NCI-H226 (cell line): ENCODE measurements at regions not wholly inside any gene's neighbourhood (a gene's known extent, or its start where the extent isn't known, plus 50 kb on each side); places are given as distances from the start of the nearest gene placed in this dataset.

Experiments used
- DNase-seq: peaks from one replicate; pipeline ENCODE4 v3.0.0-alpha.2; 2015

DNA sequence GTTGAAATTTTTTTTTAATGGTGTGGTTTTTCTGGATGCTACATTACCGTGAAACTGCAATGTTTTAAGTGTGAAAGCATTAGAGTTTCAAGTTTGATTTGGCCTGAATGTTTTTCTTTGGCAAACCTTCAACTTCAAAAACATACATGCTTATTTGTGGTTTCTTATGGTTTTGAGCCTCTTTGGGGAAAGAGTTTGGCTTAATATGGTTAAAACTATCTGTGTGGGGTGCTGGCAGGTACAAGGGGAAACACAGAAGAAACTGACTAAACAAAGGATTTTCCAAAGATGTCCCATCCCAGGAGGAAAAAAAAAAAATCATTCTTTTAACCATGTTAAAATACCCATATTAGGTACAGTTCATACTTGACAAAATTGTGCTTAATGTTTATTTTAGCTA is 121.1 kb downstream of the HGF start:
- no peak for DNase-seq

DNA sequence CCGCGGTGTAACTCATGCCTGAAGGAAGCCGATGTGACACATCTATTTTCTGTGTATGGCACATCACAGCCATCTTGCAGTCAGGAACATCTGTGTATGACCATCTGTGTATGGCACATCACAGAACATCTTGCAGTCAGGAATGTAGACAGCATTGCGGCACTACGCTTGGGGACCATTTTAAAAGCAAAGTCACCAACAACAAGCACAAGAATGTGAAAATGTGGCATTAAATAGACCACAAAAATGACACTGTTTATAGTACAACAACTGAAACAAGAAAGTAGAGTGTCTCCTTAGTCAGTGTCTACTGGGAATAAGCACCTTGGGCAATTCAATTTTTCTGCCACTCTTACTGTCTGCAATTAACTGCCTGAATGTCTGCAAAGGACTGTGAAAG is 124.4 kb downstream of the HGF start:
- no peak for DNase-seq

DNA sequence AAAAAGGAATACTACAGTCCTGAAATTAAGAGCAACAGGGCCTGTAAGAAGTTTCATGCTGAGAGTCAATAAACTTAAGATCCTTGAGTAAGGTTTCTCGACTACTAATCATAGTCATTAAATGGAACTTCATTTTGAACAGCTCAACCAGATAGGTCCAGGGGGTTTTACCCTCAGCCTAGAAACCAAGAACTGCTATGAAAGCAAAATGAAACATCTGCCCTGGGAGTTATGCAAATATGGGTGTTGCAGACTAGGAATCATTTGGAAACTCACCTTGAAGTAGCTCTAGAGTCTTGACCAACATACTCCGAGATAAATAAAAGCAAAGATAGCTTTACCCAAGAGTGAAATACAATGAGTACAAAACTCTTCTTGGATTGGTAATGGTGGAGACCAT is 128.0 kb downstream of the HGF start:
- DNase-seq = no peak

DNA sequence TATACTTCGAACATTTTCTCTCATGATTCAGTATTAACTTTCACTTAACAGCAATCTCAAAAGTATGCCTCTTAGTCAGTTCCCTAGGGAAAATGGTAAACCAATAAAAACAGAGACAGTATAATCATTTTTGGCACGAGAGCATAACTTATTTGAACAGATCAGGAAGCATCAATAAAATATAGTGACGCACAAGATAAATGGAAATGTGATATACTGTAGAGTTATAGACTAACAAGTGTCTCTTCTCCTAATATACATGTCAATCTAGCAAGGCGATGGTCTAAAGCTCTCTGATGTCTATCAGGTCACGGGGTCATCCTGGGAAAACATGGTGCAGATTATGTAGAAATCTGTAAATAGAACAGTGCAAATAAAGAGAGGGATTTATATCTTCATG is 131.6 kb downstream of the HGF start:
- no peak for DNase-seq

DNA sequence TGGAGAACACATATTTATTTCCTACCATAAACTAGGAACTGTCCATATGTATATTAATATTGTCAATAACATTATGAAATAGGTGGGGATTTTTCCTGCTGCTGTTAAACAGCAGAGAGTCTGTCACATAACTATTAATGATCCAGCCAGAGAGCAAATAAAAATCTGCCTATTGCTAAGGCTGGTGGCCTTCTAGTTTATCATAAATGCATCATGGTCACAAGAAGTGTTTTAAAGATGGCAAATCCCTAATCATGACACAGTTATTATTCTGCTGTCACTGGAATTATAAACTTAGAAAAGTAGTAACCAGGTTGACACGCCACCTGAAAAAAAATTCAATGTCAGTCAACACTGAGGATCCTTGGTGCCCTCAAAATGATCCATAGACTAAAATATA is 132.3 kb downstream of the HGF start:
- no peak for DNase-seq

DNA sequence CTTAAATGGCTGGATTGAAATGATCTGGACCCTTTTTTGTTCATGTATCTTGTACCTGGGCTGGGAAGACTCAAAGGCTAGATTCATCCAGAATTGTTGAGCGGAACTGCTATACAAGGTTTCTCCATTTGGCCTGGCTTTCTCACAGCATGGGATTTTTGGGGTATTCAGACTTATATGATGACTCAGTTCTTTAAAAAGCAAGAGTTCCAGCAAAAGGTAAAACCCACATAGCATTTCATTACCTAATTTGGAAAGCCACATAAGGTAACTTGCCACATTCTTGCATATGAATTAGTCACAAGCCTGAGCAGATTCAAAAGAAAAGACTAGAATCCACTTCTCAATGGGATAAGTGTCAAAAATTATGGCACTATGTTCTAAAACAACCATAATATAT is 137.4 kb downstream of the HGF start:
- DNase-seq = no peak

DNA sequence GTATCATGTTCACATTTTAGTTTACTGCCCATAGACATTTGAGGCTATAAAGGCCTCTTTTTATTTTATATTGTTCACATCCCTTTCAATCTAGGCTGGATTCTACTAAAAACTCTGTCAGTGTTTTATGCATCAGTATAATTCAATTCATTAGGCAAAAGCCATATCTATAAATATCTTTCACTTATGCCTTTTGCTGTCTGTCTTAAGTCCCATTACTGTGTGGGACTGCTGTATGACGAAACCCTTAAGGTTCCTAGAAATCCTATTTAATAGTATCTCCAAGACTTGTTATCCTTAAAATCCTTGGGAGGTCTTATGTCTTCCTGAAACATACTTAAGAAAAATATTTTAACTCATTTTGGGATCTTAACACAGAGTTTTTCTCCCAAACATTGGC is 139.2 kb downstream of the HGF start:
- DNase-seq = no peak

DNA sequence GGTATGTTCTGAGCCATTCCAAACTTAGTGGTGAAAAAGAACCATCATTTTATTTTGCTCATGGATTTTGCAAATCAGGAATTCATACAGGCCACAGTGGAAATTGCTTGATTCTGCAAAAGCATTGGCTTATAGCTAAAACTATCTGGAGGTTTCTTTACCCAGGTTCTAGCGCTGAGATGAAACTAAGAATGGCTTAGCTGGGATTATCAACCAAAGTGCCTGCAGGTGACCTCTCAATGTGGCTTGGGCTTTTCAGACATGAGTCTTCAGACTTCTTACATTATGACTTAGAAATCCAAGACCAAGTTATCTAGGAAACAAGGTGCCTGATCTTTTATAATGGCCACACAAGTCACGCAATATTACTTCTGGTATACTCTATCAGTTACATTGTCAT is 140.1 kb downstream of the HGF start:
- no peak for DNase-seq

DNA sequence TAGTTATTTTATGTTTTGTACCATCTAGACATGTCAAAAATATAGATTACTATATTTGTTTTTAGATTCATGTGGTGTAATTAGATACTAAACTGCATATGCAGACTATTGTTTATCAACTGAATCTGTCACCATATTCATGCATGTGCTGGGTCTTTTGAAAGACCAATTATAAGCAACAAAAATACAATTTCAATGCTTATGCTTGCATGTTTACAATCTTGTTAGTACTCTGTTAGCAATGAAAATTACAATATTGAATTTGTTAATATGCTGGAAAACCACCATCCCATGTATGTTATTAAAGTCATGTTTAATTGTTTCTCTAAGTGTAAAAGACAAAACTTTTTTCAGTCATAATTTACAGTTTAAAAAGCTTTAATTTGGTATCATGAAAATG is 140.9 kb downstream of the HGF start:
- DNase-seq = no peak

DNA sequence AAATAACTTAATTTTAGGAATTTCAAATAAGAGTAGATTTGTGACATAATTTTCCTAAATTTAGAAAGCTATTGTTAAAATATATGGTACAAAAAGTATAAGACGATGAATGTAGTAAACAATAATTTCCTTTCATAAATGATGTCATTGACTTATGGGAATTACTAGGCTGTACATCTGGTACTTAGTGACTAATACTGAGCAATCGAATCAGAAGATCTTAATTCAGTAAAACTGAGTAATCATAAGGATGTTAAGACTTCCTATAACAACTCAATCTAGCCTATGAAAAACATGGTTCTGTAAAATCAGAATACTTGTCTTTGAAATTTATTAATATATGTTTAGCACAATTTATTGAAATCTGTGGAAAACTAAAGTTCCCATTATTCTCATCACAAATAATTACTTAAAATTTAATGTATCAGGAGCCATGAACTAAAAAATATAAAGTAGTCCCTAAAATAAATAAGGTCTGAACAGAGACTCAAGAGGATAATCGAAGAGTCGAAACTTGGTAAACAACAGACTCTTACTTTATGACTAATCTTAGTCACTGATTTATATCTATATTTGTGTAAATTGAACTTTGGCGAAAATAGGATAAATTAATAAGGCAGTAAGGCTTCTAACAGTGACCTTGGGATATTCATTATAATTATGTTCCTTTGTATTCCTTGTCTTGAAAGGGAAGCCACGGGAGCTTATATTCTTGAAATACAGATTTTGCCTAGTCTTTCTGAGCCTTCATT is 142.1 kb downstream of the HGF start:
- DNase-seq = no peak

DNA sequence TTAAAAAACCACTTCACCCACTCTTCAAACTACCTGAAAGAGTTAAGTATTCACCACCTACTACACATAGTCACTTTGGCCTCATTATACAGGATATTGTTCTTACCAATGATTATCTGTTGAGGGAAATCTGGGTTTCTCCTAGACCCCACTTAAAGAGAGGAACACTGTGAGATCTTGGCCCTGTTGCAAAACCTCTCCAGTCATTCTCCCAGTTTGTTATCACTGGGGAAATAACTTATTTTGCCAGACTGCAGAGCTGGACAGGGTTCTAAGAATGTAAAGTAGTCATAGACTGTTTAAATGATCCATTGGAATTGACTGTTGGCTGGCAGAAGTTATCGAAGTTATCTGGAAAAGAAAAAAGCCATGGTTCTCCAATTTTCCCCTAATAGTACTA is 143.8 kb downstream of the HGF start:
- DNase-seq = peak; percentile 42

DNA sequence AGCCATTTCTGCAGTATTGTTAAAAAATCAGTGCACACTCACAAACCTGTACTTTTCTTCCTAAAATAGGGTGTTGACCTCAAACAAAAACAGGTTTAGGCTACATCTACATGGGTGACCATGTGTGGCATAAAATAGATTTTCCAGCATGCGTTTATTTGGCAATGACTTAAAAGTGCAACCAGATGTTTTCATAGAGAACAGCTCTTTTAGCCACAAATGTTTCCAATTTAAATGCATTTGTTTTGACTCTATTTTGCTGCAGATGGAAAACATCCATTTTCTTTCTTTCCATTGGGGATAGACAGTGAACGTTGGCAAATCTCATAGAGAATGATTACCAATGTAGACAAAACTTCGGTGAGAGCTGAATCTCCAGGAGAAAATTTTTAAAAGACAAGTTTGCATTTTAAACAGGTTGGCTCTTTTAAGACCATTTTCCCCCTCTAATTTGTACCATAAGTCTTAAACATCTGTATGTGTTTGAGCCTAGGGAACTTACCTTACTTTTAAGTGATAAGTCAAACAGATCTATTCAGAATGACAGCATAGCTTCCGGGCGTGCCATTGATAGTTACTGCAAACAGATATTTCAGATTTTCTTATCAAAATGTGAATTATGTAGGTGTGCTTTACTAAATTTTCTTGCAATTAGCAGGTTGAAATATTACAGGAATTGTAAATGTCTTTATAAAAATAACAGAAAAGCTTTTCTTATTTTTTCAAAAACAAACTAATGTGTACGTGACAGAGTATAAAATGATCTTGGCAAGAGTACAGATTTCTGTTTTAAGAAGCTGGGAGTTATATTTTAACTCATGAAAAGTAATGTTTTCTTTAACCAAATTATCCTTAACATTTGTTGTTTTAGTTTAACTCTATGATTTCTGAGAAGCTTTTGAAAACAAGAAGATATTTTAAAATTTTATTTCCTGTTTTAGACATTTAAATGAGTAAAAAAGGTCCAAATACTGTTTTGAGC is 144.9 kb downstream of the HGF start:
- no peak for DNase-seq

DNA sequence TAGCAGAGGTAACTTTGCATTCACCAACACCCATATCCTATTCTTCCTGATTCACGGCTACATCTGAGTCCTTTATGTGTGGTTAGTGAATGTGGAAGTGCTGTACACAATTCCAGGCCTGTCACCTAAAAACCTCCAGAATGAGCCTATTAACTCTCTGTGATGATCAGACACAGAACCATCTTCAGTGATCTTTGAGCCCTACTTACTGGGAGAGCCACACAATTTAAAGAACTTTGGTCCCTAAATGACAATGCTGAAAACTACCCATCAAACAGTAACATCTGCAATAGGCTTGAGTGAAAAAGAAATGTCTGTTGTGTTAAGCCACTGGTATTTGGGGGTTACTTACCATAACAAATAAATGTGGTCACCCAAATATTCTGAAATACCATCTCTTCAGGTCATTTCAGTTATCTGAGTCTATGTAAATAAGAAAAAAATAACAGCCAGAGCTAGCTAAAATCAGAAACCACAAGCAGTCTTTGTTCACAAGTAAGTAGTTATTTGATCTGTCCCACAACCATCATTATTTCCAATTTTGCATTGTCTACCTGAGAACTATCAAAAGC is 145.7 kb downstream of the HGF start:
- no peak for DNase-seq

DNA sequence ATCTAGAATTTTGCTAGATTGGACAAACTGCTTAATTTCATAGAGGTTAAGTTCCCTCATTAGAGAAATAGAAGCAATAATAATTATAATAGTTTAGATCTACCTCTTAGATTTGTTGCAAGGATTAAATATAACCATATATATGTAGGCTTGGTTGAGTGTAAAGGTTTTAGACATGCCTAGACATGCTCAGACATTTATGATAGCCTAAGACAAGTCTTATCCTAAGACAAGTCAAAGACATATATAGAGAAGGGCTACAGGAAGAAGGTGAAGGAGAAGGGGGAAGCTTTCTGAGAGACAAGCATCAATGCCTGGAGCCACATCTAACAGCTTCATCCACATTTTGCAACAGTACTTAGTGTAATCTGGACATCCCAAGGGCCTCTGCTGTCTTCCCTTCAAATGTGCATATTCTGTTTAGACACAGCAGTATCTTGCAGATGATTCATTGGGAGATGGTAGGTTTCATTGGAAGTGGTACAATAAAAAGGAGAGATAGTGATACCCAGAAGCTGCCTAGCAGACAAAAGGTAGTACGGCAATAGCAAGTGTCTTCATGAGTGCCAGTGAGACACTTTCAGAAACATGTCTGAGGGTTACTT is 146.5 kb downstream of the HGF start:
- no peak for DNase-seq

DNA sequence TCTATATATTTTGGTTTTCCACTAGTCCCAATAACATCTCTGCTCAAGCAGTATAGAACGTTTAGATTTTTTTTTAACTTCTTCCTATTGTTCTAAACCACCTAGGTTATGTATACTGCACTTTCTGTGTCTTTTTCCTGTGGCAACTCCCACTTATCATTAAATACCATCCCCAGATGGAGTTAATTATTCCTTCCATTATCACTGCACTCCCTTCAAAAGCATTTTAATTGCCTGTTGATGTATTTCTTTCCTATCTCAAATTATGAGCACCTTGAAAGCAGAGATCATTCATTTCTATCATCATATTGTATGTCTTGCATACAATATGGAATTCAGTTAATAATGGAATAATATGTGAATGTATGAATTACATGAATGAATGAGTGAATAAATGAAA is 148.0 kb downstream of the HGF start:
- no peak for DNase-seq

DNA sequence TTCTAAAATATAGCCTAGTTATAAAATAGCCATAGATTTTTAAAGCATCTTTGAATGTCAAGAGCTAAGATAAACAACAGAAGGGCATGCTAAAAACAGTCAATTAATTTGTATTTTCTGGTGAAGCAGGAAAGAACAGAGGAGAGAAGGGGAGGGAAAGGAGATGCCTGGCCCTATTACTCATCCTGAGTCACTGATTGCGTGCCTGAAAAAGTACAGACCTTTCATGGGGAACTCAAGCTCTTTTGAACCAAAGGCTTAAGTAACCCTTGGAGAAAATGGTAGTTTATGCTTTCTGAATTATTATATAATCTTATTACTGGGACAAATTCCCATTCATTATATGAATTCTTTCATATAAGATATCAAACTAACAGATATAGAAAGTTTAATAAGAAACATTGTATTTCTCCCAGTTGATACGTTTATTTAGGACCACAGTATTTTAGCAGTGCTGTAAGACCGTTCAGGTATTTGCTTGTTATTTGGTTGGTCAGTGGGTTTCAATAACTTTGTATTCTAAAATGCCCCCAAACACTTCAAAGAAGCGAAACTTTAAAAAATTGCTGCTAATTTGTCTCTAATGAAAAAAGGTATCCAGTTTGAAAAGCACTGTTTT is 151.3 kb downstream of the HGF start:
- peak; percentile 90 for DNase-seq

DNA sequence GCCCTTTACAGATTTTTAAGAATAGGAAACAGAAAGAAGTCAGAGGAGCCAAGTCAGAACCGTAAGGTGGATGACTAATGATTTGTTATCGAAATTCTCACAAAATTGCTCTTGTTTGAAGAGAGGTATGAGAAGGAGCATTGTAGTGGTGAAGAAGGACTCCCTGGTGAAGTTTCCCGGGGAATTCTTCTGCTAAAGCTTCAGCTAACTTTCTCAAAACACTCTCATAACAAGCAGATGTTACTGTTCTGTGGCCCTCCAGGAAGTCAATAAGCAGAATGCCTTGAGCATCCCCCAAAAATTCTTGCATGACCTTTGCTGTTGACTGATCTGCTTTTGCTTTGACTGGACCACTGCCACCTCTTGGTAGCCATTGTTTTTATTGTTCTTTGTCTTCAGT is 152.9 kb downstream of the HGF start:
- DNase-seq = peak; percentile 64

DNA sequence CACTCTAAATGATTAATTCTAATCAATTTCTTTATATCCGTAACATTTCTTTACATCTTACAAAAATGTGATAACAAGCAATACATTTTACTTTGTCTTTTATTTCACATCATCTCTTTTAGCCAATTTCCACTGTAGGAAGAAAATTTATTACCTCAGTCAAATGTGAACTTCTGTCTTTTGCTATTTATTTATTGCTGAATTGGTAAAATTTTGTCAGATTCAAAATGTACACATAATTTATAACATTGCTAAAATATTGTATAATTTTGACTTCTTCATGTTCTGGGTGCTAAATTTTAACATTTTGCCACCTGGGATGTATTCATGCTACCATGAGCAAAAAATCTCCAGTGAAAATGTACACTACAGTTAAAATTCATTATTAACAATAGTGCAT is 158.0 kb downstream of the HGF start:
- no peak for DNase-seq

DNA sequence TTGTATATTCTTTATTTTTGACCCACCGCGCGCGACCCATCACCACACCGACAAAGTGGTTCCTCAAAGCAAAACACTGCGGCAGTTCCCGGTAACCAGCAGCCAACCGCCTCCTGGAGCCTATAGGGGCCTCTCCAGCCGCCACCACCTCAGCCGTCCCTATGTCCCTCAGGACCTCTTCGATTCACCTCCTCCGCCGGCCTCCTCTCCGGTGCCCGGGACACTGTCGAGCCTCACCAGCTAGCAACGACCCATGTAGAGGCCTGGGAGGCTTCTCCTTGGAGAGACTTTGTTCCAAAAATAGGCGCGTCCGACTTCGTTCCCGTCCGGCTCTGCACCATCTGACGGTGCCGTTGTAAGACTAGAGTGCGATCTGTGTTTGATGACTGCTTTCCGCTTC is 158.8 kb downstream of the HGF start:
- no peak for DNase-seq

DNA sequence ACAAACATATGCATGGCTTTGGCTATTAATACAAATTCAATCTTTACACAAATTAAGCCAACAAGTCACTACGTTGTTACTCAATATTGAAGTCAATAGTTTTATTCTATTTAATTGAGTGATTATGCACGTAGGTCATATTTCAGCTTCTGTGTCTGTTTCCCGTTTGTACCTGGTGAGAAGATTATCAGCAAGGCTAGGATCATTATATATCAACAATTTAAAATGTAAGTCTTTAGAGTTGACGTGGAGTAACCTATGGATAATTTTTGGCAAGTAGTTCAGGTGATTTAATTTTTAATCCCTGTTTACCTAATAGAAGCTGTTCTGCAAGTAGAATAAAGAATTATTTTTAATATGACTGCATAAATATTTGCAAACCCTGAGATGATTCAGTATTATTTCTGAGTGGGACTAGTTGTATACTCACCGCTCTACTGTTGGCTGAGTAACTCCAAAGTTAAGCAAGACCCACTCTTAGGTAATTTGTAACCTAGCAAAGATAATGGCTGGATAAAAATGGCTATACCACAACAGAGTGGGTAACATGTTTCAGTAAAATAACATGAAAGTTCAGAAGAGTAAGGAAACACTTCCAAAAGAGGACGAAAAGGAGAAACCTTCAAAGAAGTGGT is 161.0 kb downstream of the HGF start:
- DNase-seq = peak; percentile 65

DNA sequence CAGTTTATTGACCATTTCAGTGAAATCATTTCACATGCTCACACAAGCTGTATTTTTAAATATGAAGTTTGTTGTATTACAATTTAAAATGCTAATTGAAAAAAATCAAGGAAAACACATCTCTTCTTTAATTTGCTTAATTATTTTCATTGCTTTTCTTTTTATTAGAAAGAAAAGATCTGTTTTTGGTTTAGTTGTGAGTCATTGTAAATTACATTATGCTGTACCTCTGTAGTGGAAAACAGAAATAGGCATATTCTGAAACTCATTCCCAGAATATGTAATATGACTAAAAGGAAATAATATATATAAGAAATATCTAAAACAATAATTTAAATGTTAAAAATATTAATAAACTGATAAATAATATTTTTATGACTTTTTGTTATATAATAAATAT is 161.9 kb downstream of the HGF start:
- DNase-seq = no peak

DNA sequence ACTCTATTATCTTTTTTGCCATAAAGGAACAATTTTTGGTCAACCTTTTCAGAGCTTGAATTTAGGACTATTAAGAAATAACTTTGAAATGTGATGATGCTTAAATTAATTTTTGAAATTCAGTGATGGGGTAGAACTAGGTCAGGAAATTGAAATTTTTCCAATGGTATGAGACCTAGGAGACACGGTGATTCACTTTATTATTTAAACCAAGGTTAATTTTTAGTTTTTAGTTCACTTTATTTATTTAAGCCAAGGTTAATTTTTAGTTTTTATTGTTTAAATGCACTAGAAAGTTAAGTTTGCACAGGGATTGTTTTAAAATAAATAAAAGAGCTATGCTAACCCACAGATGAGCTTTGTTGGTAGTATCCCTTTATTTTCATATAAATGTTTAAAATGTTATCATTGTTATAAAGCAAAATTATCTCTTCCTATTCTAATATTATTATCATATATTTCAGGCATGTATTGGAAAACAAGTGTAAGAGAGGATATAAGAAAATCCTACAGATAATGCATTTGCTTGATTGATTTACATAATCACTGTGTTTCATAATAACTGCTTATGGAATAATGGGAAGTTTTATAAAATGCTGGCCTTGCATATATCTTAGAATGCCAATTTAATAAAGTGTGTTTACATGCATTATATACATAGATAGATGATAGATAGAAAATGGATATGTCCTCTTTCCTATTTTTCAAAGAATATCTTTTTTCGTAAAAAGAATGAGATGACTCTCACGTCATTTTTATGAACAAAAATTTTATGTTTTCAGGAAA is 163.6 kb downstream of the HGF start:
- no peak for DNase-seq
